Activated B cell treated with CpG ODN at 0.5 μM for 24 hours (primary cell): ENCODE measurements at regions not wholly inside any gene's neighbourhood (a gene's known extent, or its start where the extent isn't known, plus 50 kb on each side); places are given as distances from the start of the nearest gene placed in this dataset.

Source experiments
- ATAC-seq: fragments of 200-7000 bp; cut with Tn5 transposase; one replicate; pipeline ENCODE4 v1.10.0; 2021; ENCODE audit warnings: low read depth, mild to moderate bottlenecking, moderate library complexity
- CTCF ChIA-PET: fragments of 350-600 bp; sonication (Branson Sonifier 250); formaldehyde crosslinking; loops from one replicate; lab custom pipeline; 2021; ENCODE audit warnings: antibody characterized with exemption; lab: Charles Lee
- POLR2A ChIA-PET: fragments of 350-600 bp; sonication (Branson Sonifier 250); formaldehyde crosslinking; loops from one replicate; lab custom pipeline; 2021; ENCODE audit warnings: antibody characterized with exemption; lab: Charles Lee
- DNase-seq: peaks from one replicate; pipeline ENCODE4 v3.0.0; 2022
- H3K27ac Mint-ChIP-seq: one replicate; pipeline ENCODE4 v1.8.0; 2020; ENCODE audit warnings: mixed read lengths
- H3K27me3 Mint-ChIP-seq: one replicate; pipeline ENCODE4 v1.8.0; 2021; ENCODE audit warnings: mixed read lengths
- H3K36me3 Mint-ChIP-seq: one replicate; pipeline ENCODE4 v1.8.0; 2021; ENCODE audit warnings: low read depth, mixed read lengths
- H3K4me1 Mint-ChIP-seq: one replicate; pipeline ENCODE4 v1.8.0; 2021; ENCODE audit warnings: mixed read lengths
- H3K4me3 Mint-ChIP-seq: one replicate; pipeline ENCODE4 v1.8.0; 2020; ENCODE audit warnings: mild to moderate bottlenecking, mixed read lengths
- H3K9me3 Mint-ChIP-seq: one replicate; pipeline ENCODE4 v1.8.0; 2020; ENCODE audit warnings: mixed read lengths
- intact Hi-C: fragments of 100-400 bp; cut with micrococcal nuclease; formaldehyde crosslinking; loops from one replicate; pipeline ENCODE4 v1.15.1; 2024
- TF ChIP-seq, protein P1 (sequence below): fragments of 200-600 bp; IDR thresholded peaks from one replicate; pipeline ENCODE4 v1.8.0; 2022; ENCODE audit warnings: antibody characterized with exemption, mild to moderate bottlenecking

DNA sequence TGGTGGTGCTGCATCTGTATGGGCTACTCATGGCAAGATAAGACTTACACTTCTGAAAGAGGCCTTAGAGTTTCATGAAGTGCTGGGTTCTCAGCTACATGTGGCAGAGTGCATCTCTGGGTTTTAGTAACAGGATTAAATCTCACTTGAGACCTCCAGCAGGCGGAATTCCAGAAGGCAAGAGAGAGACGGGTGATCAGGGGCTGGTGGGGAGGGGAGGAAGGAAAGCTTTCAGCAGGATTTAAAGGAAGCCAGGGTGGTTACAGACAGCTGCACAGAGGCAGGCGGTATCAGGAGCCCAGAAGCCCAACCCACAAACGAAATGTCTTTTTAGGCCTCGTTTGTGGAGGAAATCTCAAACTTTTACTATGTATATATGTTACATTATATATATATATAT, 56.2 kb upstream of the CD82 start:
- Mint-ChIP-seq H3K9me3 (peaks cover 3% of the 10 kb centered on the region), H3K27ac (no peak overlapping the region), H3K4me1 (no peaks in the 10 kb centered on the region), H3K27me3 (peaks cover 12% of the 10 kb centered on the region), H3K4me3 (no peak overlapping the region), H3K36me3 (no peaks in the 10 kb centered on the region)
- TF ChIP-seq, protein P1, sequence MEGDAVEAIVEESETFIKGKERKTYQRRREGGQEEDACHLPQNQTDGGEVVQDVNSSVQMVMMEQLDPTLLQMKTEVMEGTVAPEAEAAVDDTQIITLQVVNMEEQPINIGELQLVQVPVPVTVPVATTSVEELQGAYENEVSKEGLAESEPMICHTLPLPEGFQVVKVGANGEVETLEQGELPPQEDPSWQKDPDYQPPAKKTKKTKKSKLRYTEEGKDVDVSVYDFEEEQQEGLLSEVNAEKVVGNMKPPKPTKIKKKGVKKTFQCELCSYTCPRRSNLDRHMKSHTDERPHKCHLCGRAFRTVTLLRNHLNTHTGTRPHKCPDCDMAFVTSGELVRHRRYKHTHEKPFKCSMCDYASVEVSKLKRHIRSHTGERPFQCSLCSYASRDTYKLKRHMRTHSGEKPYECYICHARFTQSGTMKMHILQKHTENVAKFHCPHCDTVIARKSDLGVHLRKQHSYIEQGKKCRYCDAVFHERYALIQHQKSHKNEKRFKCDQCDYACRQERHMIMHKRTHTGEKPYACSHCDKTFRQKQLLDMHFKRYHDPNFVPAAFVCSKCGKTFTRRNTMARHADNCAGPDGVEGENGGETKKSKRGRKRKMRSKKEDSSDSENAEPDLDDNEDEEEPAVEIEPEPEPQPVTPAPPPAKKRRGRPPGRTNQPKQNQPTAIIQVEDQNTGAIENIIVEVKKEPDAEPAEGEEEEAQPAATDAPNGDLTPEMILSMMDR: no peak
- ChIA-PET CTCF (no interaction called here), POLR2A (no interaction called here)
- intact Hi-C loops: no loop called here
- ATAC-seq: no peak
- no peak for DNase-seq

DNA sequence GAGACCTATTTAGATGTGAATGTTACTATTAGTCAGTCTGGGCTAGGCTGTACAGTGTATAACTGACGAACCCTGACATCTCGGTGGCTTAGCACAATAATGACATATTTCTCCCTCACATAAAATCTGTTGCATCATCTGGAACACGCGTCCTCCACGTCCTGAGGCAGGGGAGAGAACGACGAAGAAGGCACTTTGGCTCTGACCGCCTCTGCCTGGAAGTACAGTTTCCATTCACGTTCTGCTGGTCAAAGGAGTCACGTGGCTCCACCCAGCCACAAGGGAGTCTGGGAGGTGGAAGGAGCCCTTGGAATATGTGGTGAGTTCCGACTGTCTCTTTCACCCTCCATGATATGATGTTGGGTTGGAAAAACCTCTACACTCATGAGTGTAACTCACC, 55.1 kb upstream of the CD82 start:
- H3K36me3 Mint-ChIP-seq: no peaks in the 10 kb centered on the region
- ChIA-PET POLR2A (no interaction called here), CTCF (no interaction called here)
- DNase-seq (no peak), ATAC-seq (no peak)
- no peak overlapping the region for H3K27ac Mint-ChIP-seq
- peaks cover 12% of the 10 kb centered on the region for H3K27me3 Mint-ChIP-seq
- intact Hi-C loops: no loop called here
- no peaks in the 10 kb centered on the region for H3K4me1 Mint-ChIP-seq
- TF ChIP-seq, protein P1: no peak
- no peak overlapping the region for H3K4me3 Mint-ChIP-seq
- H3K9me3 Mint-ChIP-seq: peaks cover 3% of the 10 kb centered on the region

DNA sequence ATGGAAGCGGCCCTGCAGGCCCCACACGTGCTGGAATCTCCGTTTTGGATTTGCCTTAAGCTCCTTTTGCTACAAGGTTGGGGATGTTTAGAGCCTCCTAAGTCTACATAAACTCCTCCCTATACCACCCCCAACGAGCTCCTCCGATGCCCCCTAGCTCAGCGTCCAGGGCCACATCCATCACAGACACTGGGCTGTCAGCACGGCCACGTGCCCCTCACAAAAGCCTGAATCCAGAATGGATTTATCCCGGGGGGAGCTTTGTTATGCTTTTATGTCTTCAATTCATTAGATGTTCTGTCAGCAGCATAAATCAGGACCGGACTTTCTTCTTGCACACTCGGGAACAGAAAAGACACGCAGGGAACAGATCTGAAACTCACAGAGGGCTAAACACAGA, 52.6 kb upstream of the CD82 start:
- no peak overlapping the region for H3K27ac Mint-ChIP-seq
- no peaks in the 10 kb centered on the region for H3K36me3 Mint-ChIP-seq
- H3K27me3 Mint-ChIP-seq: peaks cover 12% of the 10 kb centered on the region
- ChIA-PET CTCF (no interaction called here), POLR2A (no interaction called here)
- intact Hi-C loops: no loop called here
- DNase-seq: no peak
- H3K4me1 Mint-ChIP-seq: no peaks in the 10 kb centered on the region
- H3K9me3 Mint-ChIP-seq: no peaks in the 10 kb centered on the region
- H3K4me3 Mint-ChIP-seq: no peak overlapping the region
- ATAC-seq: no peak
- TF ChIP-seq, protein P1: no peak

DNA sequence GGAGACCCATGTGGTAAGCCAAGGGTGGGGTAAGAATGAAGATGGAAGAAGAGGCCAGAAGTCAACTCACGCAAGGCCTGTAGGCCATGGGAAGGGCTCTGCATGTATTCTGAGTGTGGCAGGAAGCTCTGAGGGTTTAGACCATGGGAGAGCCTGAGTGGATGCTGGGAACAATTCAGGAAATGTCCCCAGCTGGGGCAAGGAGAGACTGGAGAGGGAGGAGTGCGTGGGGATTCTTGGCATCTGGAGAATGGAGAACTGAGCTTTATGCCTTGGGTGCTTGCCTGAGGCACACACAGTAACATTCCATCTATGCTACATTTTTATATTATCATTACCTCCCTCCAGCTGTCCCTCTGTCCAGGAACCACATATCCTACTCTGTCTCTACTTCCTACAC, 50.4 kb upstream of the CD82 start:
- H3K4me3 Mint-ChIP-seq: no peak overlapping the region
- H3K36me3 Mint-ChIP-seq: no peaks in the 10 kb centered on the region
- POLR2A ChIA-PET: no interaction called here
- ATAC-seq (no peak), DNase-seq (no peak)
- H3K4me1 Mint-ChIP-seq: no peaks in the 10 kb centered on the region
- CTCF ChIA-PET: no interaction called here
- TF ChIP-seq, protein P1: no peak
- intact Hi-C loops: no loop called here
- no peaks in the 10 kb centered on the region for H3K9me3 Mint-ChIP-seq
- H3K27me3 Mint-ChIP-seq: peaks cover 22% of the 10 kb centered on the region
- no peak overlapping the region for H3K27ac Mint-ChIP-seq
